Prostate gland (tissue), 2 donors: ENCODE measurements at regions not wholly inside any gene's neighbourhood (a gene's known extent, or its start where the extent isn't known, plus 50 kb on each side); places are given as distances from the start of the nearest gene placed in this dataset.
"Not testable (repeated sequence)": the region's sequence is repeated elsewhere in the genome, so short reads cannot be mapped to it uniquely, and the experiment has no call there.

ENCODE experiments used
- DNase-seq: peaks from one replicate; pipeline ENCODE4 v3.0.0-alpha.2; 2019; ENCODE audit warnings: low spot score
- H3K27ac ChIP-seq, 2 donors: fragments of 200-600 bp; sonication (generic); 2 replicates each; pipeline ENCODE4 v1.5.1; 2017 to 2019
- H3K27me3 ChIP-seq: fragments of 200-600 bp; sonication (generic); replicated peaks from 2 replicates; pipeline ENCODE4 v1.5.1; 2019; ENCODE audit not compliant: insufficient read depth
- H3K36me3 ChIP-seq, 2 donors: fragments of 200-600 bp; sonication (generic); 1 replicate in 1 of 2; 2 replicates in 1 of 2; pipeline versions ENCODE4 v1.5.1 to v1.8.1; 2017 to 2019
- H3K4me1 ChIP-seq: fragments of 200-600 bp; sonication (generic); replicated peaks from 2 replicates; pipeline ENCODE4 v1.5.1; 2019
- H3K4me3 ChIP-seq, 2 donors: fragments of 200-600 bp; sonication (generic); 2 replicates each; pipeline ENCODE4 v1.5.1; 2017 to 2019
- H3K9me3 ChIP-seq: fragments of 200-600 bp; sonication (generic); 2 replicates; pipeline ENCODE4 v1.5.1; 2017
- POLR2A ChIP-seq: fragments of 450-650 bp; IDR thresholded peaks from one replicate; pipeline ENCODE4 v1.6.1; 2016; ENCODE audit warnings: antibody characterized with exemption, mild to moderate bottlenecking
- POLR2AphosphoS5 ChIP-seq: sonication (generic); formaldehyde crosslinking; IDR thresholded peaks from one replicate; pipeline ENCODE4 v1.6.1; 2017; ENCODE audit warnings: antibody characterized with exemption
- WGBS: methylation state at CpG from one replicate; pipeline ENCODE4 v1.1.5; 2018; 5-methylcytosine and 5-hydroxymethylcytosine counted together
- intact Hi-C: fragments of 100-400 bp; cut with DNase I; formaldehyde crosslinking; loops from one replicate; pipeline ENCODE4 v1.14.2; 2022
- TF ChIP-seq, protein P1 (sequence below), 4 experiments: fragments of 200-600 bp in 2 of 4; fragments of 450-650 bp in 2 of 4; sonication (generic) in 2 of 4; IDR thresholded peaks; 1 replicate in 3 of 4; 2 replicates in 1 of 4; pipeline ENCODE4 v1.5.1; 2016 to 2019; ENCODE audit warnings: antibody characterized with exemption in 4 of 4, mild to moderate bottlenecking in 2 of 4, moderate library complexity in 2 of 4

DNA sequence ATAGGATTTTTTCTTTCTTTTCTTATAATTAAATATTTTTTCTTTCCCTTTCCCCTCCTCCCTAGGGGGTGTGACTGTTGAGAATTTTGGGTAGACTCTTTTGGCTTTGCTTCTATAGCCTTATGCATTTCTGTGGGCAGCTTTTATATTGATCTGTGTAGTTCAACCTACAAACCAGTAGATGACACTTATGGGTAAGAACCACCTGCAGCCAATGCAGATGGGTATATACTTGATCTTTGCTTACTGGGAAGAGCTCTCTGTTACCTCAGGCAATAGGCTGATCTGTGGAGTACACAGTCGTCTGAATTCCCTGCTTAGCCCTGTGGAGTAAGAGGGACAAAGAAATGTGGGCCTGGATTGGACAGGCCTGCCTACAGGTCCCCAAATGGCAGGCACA, 102.7 kb upstream of the STARD4 start:
- no peaks in the 10 kb centered on the region for H3K36me3 ChIP-seq

DNA sequence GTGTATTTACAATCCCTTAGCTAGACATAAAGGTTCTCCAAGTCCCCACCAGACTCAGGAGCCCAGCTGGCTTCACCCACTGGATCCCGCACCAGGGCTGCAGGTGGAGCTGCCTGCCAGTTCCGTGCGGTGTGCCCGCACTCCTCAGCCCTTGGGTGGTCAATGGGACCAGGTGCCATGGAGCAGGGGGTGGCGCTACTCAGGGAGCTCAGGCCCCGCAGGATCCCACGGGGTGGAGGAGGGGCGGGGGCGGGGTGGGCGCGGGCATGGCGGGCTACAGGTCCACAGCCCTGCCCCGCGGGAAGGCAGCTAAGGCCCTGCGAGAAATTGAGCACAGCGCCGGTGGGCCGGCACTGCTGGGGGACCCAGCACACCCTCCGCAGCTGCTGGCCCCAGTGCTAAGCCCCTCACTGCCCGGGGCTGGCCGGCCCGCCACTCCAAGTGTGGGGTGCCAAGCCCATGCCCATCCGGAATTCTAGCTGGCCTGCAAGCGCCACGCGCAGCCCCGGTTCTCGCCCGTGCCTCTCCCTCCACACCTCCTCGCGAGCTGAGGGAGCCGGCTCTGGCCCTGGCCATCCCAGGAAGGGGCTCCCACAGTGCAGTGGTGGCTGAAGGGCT, 99.8 kb upstream of the STARD4 start:
- 90% methylated on average over 29 of the region's 32 CpGs for WGBS
- H3K9me3 ChIP-seq, H3K4me3 ChIP-seq, H3K27ac ChIP-seq, intact Hi-C loops, DNase-seq, H3K36me3 ChIP-seq, H3K4me1 ChIP-seq, H3K27me3 ChIP-seq: not testable (repeated sequence)

More for the DNA sequence above, 102.7 kb upstream of the STARD4 start:
- 92% methylated on average over 1 of the region's 1 CpG for WGBS
- Histone ChIP-seq H3K9me3 (no peaks in the 10 kb centered on the region), H3K4me1 (no peaks in the 10 kb centered on the region), H3K4me3 (no peak overlapping the region), H3K27me3 (no peaks in the 10 kb centered on the region), H3K27ac (no peak overlapping the region)
- intact Hi-C loops: no loop called here
- DNase-seq: no peak
- TF ChIP-seq POLR2A (no peak), POLR2AphosphoS5 (no peak)
- TF ChIP-seq, protein P1, sequence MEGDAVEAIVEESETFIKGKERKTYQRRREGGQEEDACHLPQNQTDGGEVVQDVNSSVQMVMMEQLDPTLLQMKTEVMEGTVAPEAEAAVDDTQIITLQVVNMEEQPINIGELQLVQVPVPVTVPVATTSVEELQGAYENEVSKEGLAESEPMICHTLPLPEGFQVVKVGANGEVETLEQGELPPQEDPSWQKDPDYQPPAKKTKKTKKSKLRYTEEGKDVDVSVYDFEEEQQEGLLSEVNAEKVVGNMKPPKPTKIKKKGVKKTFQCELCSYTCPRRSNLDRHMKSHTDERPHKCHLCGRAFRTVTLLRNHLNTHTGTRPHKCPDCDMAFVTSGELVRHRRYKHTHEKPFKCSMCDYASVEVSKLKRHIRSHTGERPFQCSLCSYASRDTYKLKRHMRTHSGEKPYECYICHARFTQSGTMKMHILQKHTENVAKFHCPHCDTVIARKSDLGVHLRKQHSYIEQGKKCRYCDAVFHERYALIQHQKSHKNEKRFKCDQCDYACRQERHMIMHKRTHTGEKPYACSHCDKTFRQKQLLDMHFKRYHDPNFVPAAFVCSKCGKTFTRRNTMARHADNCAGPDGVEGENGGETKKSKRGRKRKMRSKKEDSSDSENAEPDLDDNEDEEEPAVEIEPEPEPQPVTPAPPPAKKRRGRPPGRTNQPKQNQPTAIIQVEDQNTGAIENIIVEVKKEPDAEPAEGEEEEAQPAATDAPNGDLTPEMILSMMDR (IDR thresholded peaks at IDR 0.05): no peak

DNA sequence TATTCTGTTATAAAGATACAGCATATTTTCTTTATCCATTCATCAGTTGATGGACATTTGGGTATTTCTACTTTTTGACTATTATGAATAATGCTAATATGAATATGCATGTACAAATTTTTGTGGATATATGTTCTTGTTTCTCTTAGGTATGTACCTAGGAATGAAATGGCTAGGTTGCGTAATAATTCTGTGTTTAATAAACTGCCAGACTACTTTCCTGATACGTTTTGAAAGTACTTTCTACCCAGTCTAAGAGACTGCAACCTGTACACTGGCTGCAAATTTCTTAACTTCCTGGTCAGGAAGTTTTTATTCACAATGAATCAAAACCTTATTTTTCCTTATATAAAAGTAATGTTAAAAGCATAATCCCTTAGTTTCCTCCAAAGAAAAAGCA, 93.9 kb upstream of the STARD4 start:
- Histone ChIP-seq H3K4me1 (no peaks in the 10 kb centered on the region), H3K27me3 (no peaks in the 10 kb centered on the region), H3K27ac (no peak overlapping the region), H3K4me3 (no peak overlapping the region), H3K9me3 (no peaks in the 10 kb centered on the region), H3K36me3 (no peaks in the 10 kb centered on the region)
- TF ChIP-seq, protein P1 (IDR thresholded peaks at IDR 0.05): no peak
- TF ChIP-seq POLR2AphosphoS5 (no peak), POLR2A (no peak)
- WGBS: 64% methylated on average over 2 of the region's 2 CpGs
- intact Hi-C loops: no loop called here
- no peak for DNase-seq

DNA sequence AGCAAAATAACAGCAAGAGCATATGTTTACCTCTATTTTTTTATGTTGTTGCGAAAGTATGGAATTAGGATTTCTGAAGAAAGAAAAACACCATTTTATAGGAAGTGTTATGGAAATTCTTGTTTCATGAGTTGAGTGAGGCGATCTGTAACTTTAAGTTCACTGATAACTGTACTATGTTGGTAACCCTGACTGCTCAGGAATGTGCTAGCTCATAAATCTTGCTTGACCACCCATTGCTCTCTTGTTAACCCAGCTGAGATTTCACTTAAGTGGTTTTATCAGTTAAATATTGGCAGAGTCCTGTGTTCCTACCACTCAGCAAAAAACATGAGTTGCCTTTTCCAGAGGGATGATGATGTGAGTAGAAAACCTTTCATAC, 91.1 kb upstream of the STARD4 start:
- DNase-seq: no peak
- H3K4me1 ChIP-seq: no peaks in the 10 kb centered on the region
- H3K27me3 ChIP-seq: no peaks in the 10 kb centered on the region
- intact Hi-C loops: no loop called here
- TF ChIP-seq POLR2AphosphoS5 (no peak), POLR2A (no peak)
- TF ChIP-seq, protein P1 (IDR thresholded peaks at IDR 0.05): no peak
- WGBS: 69% methylated on average over 2 of the region's 2 CpGs
- no peaks in the 10 kb centered on the region for H3K36me3 ChIP-seq
- no peaks in the 10 kb centered on the region for H3K9me3 ChIP-seq
- no peak overlapping the region for H3K4me3 ChIP-seq
- H3K27ac ChIP-seq: no peak overlapping the region

DNA sequence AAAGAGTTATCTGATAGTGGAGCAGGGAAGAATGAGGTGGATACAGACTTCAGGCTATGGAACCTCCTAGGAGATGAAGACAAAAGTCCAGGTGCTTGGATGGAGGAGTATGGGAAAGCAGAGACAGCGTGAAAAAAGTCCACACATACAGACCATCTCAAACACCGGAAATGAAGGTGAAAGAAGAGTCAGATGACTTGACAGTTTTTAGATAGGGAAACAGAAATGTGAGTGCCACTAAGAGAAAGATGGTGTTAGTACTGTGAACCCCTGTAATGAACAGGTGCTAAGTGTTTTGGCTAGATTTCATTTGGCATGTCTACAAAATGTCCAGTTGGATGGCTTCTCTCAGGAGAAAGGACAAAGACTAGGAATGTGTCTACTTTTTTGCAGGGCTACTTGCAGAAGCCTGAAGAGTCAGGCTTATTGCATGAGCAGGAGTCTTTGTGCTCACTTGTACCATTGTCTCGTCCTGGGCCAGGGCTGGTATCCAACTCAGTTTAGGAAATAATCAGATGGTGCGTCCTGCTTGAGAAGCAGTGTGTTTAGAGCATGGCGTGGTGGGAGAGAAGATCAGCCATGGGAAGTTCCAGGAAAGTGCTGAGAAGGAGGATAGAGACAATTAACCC, 90.6 kb upstream of the STARD4 start:
- 78% methylated on average over 5 of the region's 5 CpGs for WGBS

More for the DNA sequence above, 90.6 kb upstream of the STARD4 start:
- TF ChIP-seq, protein P1 (IDR thresholded peaks at IDR 0.05): no peak
- TF ChIP-seq POLR2A (no peak), POLR2AphosphoS5 (no peak)
- no peaks in the 10 kb centered on the region for H3K27me3 ChIP-seq
- no peak overlapping the region for H3K4me3 ChIP-seq
- DNase-seq: no peak
- no peak overlapping the region for H3K27ac ChIP-seq
- H3K4me1 ChIP-seq: no peaks in the 10 kb centered on the region
- H3K36me3 ChIP-seq: no peaks in the 10 kb centered on the region
- no peaks in the 10 kb centered on the region for H3K9me3 ChIP-seq
- intact Hi-C loops: no loop called here
